BLaER1 treated with 17β-estradiol and CSF1 and Interleukin-3, amounts not matched to agents 10 nM and 100 nM (cell line): ENCODE measurements at regions not wholly inside any gene's neighbourhood (a gene's known extent, or its start where the extent isn't known, plus 50 kb on each side); places are given as distances from the start of the nearest gene placed in this dataset.
"Not testable (repeated sequence)": the region's sequence is repeated elsewhere in the genome, so short reads cannot be mapped to it uniquely, and the experiment has no call there.

Experiments
- H3K27ac ChIP-seq, 11 experiments: shearing (Covaris generic); formaldehyde crosslinking; 2 replicates each; pipeline ENCODE4 v1.8.1; 2022
- H3K27me3 ChIP-seq, 11 experiments: shearing (Covaris generic); formaldehyde crosslinking; 2 replicates each; pipeline ENCODE4 v1.8.1; 2022
- H3K36me3 ChIP-seq, 11 experiments: shearing (Covaris generic); formaldehyde crosslinking; 2 replicates each; pipeline ENCODE4 v1.8.1; 2022
- H3K4me1 ChIP-seq, 10 experiments: shearing (Covaris generic); formaldehyde crosslinking; 2 replicates each; pipeline ENCODE4 v1.8.1; 2022
- H3K4me2 ChIP-seq, 11 experiments: shearing (Covaris generic); formaldehyde crosslinking; 2 replicates each; pipeline ENCODE4 v1.8.1; 2022
- H3K4me3 ChIP-seq, 10 experiments: shearing (Covaris generic); formaldehyde crosslinking; 2 replicates each; pipeline ENCODE4 v1.8.1; 2022
- H3K9ac ChIP-seq, 11 experiments: shearing (Covaris generic); formaldehyde crosslinking; 2 replicates each; pipeline ENCODE4 v1.8.1; 2022
- H3K9me3 ChIP-seq, 11 experiments: shearing (Covaris generic); formaldehyde crosslinking; replicated peaks in 1 of 11; 2 replicates each; pipeline ENCODE4 v1.8.1; 2022
- H4K20me1 ChIP-seq, 11 experiments: shearing (Covaris generic); formaldehyde crosslinking; 2 replicates each; pipeline ENCODE4 v1.8.1; 2022
- Cebpa-rat ChIP-seq, 11 experiments: shearing (Covaris generic); IDR thresholded peaks; 2 replicates each; pipeline ENCODE4 v1.8.1; 2022

- TF ChIP-seq Cebpa-rat (IDR thresholded peaks at IDR 0.05) = no peak
- H3K9ac ChIP-seq = no peak overlapping the region
- no peak overlapping the region for H3K4me3 ChIP-seq
- H3K36me3 ChIP-seq = no peaks in the 10 kb centered on the region
- no peaks in the 10 kb centered on the region for H3K4me1 ChIP-seq
- no peak overlapping the region for H3K27ac ChIP-seq
- no peak overlapping the region for H3K4me2 ChIP-seq
- H3K9me3 ChIP-seq = no peaks in the 10 kb centered on the region
- no peaks in the 10 kb centered on the region for H3K27me3 ChIP-seq
- no peaks in the 10 kb centered on the region for H4K20me1 ChIP-seq
These were observed 263.2 kb downstream of the KCNJ3 start for GRCh38 chr2:154961676-154962075.

- Histone ChIP-seq H3K27ac (no peak overlapping the region), H3K9ac (no peak overlapping the region), H3K4me1 (no peaks in the 10 kb centered on the region), H3K27me3 (no peaks in the 10 kb centered on the region), H3K4me2 (no peak overlapping the region), H4K20me1 (no peaks in the 10 kb centered on the region), H3K4me3 (no peak overlapping the region), H3K9me3 (no peaks in the 10 kb centered on the region), H3K36me3 (no peaks in the 10 kb centered on the region)
- TF ChIP-seq Cebpa-rat (IDR thresholded peaks at IDR 0.05) = no peak
These were observed 262.5 kb downstream of the KCNJ3 start for GRCh38 chr2:154960802-154961583.

GRCh38 chr2:154952346-154952980 lies 254.0 kb downstream of the KCNJ3 start:
- H3K4me3 ChIP-seq = no peak overlapping the region
- H3K9me3 ChIP-seq = no peaks in the 10 kb centered on the region
- no peaks in the 10 kb centered on the region for H3K27me3 ChIP-seq
- H3K27ac ChIP-seq = no peak overlapping the region
- H3K36me3 ChIP-seq = no peaks in the 10 kb centered on the region
- no peaks in the 10 kb centered on the region for H3K4me1 ChIP-seq
- H3K9ac ChIP-seq = no peak overlapping the region
- TF ChIP-seq Cebpa-rat (IDR thresholded peaks at IDR 0.05) = no peak
- no peak overlapping the region for H3K4me2 ChIP-seq
- H4K20me1 ChIP-seq = no peaks in the 10 kb centered on the region

GRCh38 chr2:154947416-154947815 lies 248.9 kb downstream of the KCNJ3 start:
- H3K27me3 ChIP-seq, H3K36me3 ChIP-seq, H3K4me3 ChIP-seq, H4K20me1 ChIP-seq, H3K9me3 ChIP-seq, H3K9ac ChIP-seq, H3K27ac ChIP-seq, H3K4me1 ChIP-seq, H3K4me2 ChIP-seq: not testable (repeated sequence)

- Histone ChIP-seq H3K27me3 (no peaks in the 10 kb centered on the region), H3K4me2 (no peak overlapping the region), H3K36me3 (no peaks in the 10 kb centered on the region), H3K9me3 (no peaks in the 10 kb centered on the region), H4K20me1 (no peaks in the 10 kb centered on the region), H3K27ac (no peak overlapping the region), H3K4me1 (no peaks in the 10 kb centered on the region), H3K9ac (no peak overlapping the region), H3K4me3 (no peak overlapping the region)
- no peak for TF ChIP-seq Cebpa-rat (IDR thresholded peaks at IDR 0.05)
These were observed 247.5 kb downstream of the KCNJ3 start for GRCh38 chr2:154945984-154946383.

GRCh38 chr2:154941379-154941778 lies 242.9 kb downstream of the KCNJ3 start:
- Histone ChIP-seq H3K4me3 (no peak overlapping the region), H3K27me3 (no peaks in the 10 kb centered on the region), H3K9me3 (no peaks in the 10 kb centered on the region), H3K27ac (no peak overlapping the region), H3K4me2 (no peak overlapping the region), H4K20me1 (no peaks in the 10 kb centered on the region), H3K36me3 (no peaks in the 10 kb centered on the region), H3K4me1 (no peaks in the 10 kb centered on the region), H3K9ac (no peak overlapping the region)
- TF ChIP-seq Cebpa-rat (IDR thresholded peaks at IDR 0.05) = no peak

- no peak overlapping the region for H3K9ac ChIP-seq
- no peak overlapping the region for H3K27ac ChIP-seq
- no peaks in the 10 kb centered on the region for H4K20me1 ChIP-seq
- H3K4me2 ChIP-seq = no peak overlapping the region
- no peak overlapping the region for H3K4me3 ChIP-seq
- H3K4me1 ChIP-seq = no peaks in the 10 kb centered on the region
- TF ChIP-seq Cebpa-rat (IDR thresholded peaks at IDR 0.05) = no peak
- peaks cover 11 to 22% (median 16%) of the 10 kb centered on the region in 11 experiments; a peak in 21 of 22 replicates for H3K9me3 ChIP-seq
- H3K27me3 ChIP-seq = no peaks in the 10 kb centered on the region
- no peaks in the 10 kb centered on the region for H3K36me3 ChIP-seq
These were observed 235.7 kb downstream of the KCNJ3 start for GRCh38 chr2:154934213-154934612.

- Histone ChIP-seq H3K27ac (no peak overlapping the region), H4K20me1 (no peaks in the 10 kb centered on the region), H3K27me3 (no peaks in the 10 kb centered on the region), H3K36me3 (no peaks in the 10 kb centered on the region), H3K4me1 (peaks cover 0 to 11% (median 4%) of the 10 kb centered on the region in 10 experiments; a peak in 8 of 20 replicates), H3K4me3 (no peak overlapping the region), H3K9me3 (no peaks in the 10 kb centered on the region), H3K4me2 (peak overlapping the region in 6 of 11 experiments; percentile 24 to 48 (median 28); a peak in 9 of 22 replicates), H3K9ac (no peak overlapping the region)
- no peak for TF ChIP-seq Cebpa-rat (IDR thresholded peaks at IDR 0.05)
These were observed 226.0 kb downstream of the KCNJ3 start for GRCh38 chr2:154924531-154924930.

GRCh38 chr2:154914561-154914960 lies 216.1 kb downstream of the KCNJ3 start:
- Histone ChIP-seq H3K4me3 (no peak overlapping the region), H3K4me1 (peaks cover 0 to 48% (median 11%) of the 10 kb centered on the region in 10 experiments; a peak in 10 of 20 replicates), H3K4me2 (peak overlapping the region in 6 of 11 experiments; percentile 31 to 83 (median 55); a peak in 11 of 22 replicates), H3K27me3 (no peaks in the 10 kb centered on the region), H4K20me1 (no peaks in the 10 kb centered on the region), H3K27ac (peak overlapping the region in 7 of 11 experiments; percentile 44 to 86 (median 75); a peak in 13 of 22 replicates), H3K9ac (peak overlapping the region in 5 of 11 experiments; percentile 43 to 67 (median 59); a peak in 8 of 22 replicates), H3K36me3 (no peaks in the 10 kb centered on the region), H3K9me3 (no peaks in the 10 kb centered on the region)
- peak in 4 of 11 experiments; percentile 18 to 85 (median 51); a peak in 9 of 22 replicates for TF ChIP-seq Cebpa-rat (IDR thresholded peaks at IDR 0.05)
